GM12891 (cell line): ENCODE measurements at regions not wholly inside any gene's neighbourhood (a gene's known extent, or its start where the extent isn't known, plus 50 kb on each side); places are given as distances from the start of the nearest gene placed in this dataset.

Experiments
- PAX5 ChIP-seq: IDR thresholded peaks from 2 replicates; pipeline ENCODE4 v1.6.1; 2011; ENCODE audit warnings: low read length, moderate library complexity, mild to moderate bottlenecking; ENCODE audit not compliant: insufficient read depth, severe bottlenecking
- POLR2A ChIP-seq: IDR thresholded peaks from 2 replicates; pipeline ENCODE4 v1.6.1; 2011; ENCODE audit warnings: low read depth, low read length, control low read depth
- POLR2AphosphoS5 ChIP-seq: IDR thresholded peaks from 2 replicates; pipeline ENCODE4 v1.6.1; 2011; ENCODE audit warnings: low read depth, low read length, control low read depth
- TAF1 ChIP-seq: IDR thresholded peaks from 2 replicates; pipeline ENCODE4 v1.6.1; 2011; ENCODE audit warnings: low read depth, low read length, control low read depth

- no peak for TF ChIP-seq POLR2A
- TF ChIP-seq TAF1: no peak
- TF ChIP-seq POLR2AphosphoS5: no peak
- TF ChIP-seq PAX5: no peak
Observed at GRCh38 chr15:79543097-79543496, 111.0 kb downstream of the MINAR1 start.
